DMS79 (cell line): ENCODE measurements at regions not wholly inside any gene's neighbourhood (a gene's known extent, or its start where the extent isn't known, plus 50 kb on each side); places are given as distances from the start of the nearest gene placed in this dataset.

Experiments
- DNase-seq: peaks from one replicate; lab custom pipeline; 2025; lab: John Stamatoyannopoulos, UW

DNA sequence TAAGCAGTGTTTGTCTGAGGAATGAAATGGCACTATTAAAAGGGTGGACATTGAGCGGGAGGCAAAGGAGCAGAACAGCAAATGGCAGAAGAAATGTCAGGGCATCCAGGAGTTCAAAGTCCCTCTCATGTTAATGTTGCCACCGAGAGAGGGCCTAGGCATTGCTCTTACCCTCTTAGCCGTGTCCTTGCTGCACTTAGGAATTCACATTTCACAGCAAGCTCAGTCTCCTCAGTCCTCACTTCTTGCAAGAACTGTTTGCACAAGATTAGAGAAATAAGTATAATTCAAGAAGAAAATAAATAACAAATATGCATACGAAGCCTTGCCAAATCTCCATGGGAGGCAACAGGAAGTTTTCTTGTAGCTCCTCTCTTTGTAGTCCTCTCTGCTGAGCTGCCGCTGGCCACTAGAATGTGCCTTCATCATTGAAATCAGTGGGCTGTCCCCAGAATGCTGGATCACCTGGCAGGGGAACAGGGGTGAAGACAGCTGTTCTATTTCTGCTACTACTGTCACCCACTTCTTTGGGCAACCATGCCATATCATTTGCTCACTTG, 205.8 kb downstream of the ZNF326 start:
- no peak for DNase-seq

DNA sequence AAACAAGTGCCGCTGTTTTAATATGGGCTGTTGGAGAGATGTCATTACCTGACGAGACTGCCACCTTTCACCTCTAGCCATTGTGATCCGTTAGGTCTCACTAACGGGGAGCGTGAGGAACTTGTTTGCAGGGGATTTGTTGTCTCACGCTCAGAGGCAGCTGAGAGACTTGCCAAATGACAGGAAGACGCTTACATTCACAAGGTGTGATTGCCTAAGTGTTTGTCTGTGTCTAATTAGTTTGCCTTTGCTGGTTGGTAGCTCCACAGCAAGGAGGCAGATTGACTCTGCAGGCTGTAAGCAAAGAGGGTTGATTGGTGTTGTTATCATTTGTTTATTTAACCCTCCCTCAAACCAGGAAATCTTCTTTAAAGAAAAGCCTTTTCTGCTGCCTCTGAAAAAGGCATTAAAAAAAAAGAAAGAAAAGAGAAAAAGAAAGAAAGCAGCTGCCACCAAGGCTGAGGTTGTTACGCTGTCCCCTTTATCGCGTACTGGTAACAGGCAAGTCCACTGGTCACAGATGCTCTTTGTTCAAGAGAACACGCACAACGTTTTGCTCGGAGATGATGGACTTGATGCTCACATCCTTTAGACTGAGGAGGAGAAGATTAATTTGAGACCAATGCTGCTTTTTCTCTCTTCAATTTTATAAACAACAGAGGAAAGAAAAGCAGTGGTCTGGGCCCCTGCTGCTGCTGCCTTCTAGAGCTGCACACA, 203.9 kb downstream of the ZNF326 start:
- DNase-seq: no peak

DNA sequence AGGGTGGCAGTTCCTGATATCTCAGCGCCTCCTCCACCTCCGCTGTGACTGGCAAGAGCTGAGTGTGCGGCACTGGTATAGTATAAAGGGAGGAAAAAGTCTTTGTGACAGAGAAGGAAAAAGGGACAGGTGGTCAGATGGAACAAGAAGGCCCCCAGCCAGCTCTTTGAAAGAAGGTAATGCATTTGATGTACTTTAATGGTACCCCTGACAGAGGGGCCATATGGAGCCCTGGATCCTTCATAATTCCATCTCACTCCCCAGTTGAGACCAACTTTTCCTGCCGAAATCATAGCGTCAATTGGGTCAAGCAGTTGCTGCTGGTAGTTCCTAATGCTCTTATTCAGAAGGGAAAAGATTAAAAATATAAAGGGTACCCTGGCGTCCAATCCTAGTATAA, 198.2 kb downstream of the ZNF326 start:
- DNase-seq: no peak

DNA sequence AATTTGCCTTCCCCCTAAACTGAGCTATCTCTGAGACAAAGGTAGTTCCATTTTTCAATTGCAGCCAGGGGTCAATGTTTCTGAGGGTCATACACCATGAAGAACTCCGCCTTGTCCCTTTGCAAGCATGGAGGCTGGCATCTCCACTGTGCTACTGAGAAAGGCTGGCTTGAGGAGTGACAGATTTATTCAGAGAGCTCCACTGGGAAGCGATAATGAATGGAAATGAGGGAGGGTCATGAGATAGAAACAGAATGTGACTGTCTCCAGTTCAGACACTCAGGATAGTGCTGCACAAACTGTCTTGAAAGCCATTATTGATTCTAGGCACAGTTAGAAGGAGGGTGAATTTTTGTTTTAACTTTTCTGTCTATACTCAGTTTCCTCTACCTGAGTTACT, 197.5 kb downstream of the ZNF326 start:
- no peak for DNase-seq

DNA sequence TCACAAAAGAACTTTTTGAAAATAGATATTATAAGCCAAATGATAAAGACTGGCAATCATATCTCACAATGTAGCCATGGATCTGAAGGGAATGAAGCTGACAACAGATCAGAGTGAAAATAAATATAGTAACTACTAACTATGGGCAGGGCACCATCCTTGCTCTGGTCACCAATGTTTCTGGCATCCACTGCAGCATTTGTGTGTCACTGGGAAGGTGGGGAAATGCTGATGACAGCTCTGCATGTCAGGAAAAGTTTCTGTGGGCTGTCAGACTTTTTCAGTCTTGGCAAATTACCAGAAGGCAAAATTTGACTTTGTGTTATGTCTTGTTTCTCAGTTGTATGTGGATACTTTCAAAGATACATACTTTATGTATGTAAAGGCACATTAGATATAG, 195.6 kb downstream of the ZNF326 start:
- DNase-seq: no peak

DNA sequence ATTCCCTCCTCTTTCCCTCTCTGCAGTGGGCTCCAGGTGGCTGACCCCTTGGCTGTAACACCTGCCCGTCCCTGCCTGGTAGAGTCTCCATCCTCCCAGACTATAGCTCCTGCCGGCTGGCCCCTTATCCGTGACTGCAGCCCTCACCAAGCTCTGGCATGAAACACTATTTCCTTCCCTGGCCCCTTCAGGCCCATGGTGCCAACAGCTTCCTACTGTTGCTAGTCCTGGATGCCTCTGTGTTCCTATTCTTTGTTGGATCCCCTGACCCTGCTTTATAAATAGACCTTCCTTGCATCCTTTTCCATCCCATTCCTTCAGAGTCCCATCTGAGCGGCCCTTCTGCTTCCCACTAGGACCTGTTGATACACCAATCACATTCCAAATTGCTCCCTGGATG, 195.0 kb downstream of the ZNF326 start:
- DNase-seq: no peak

DNA sequence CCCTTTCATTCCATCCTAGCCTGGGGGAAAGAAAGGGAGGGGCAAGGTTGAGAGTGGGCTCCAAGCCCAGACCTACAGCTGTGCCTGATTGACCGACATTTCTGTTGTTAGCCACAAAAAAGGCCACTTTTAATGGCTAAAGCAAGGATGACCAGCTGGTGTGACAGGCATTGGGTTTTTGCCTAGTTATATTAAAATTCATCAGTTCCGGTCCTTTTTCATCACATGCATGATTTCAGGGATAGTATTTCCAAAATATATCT, 192.3 kb downstream of the ZNF326 start:
- DNase-seq: no peak

DNA sequence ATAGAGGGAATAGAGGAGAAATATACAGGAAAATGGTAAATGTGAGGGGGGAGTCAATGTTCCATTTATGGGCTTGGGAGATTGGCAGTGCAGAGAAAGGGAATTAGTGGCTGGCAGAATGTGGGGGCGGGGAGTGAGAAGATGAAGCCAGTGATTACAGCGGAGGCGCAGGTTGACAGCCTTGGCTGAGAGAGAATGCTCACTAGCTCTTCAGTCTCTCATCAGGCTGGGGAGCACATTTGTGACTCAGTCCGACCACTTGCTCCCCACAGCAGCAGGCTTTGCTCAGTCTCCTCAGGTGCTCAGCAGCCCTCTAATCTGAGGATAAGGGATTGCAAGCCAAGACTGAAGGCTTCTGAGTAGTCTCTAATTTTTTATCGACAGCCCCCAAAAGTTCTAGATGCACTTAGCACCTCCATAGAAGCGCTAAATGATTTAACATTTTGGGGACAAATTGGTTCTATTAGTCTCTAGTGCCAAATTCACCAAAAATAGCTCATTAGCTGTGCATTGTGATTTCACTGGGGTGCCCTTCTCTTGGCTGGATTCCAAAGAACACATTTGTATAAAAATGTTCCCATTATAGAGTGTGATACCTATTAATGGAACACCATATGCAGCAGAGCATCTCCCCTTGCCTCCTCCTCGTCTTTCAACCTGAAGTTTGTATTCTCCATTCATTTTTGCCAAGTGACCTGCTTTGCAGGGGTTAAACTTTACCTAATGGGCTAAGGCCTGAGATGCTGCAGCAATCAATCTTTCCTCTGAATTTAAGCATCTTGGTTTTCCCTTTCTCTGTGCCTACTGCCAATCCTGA, 191.8 kb downstream of the ZNF326 start:
- no peak for DNase-seq

DNA sequence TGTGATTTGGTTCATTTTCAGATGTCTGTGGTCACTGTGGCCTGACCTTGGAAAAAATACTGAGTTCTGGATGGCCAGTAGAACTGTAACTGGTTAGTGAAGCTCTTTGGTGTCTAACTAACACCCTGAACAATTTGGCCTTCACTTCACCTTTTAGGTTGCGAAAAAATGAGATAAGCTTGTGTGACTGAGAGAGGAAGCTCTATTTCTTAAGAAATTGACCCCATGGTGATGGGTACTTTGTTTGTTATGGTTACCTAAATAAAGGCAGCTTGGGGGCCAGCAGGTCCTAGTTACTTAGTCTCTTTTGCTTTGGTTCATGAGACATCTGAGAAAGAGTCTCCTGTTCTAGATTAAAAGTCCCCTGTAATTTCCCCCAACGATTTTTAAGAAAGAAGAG, 181.6 kb downstream of the ZNF326 start:
- no peak for DNase-seq

DNA sequence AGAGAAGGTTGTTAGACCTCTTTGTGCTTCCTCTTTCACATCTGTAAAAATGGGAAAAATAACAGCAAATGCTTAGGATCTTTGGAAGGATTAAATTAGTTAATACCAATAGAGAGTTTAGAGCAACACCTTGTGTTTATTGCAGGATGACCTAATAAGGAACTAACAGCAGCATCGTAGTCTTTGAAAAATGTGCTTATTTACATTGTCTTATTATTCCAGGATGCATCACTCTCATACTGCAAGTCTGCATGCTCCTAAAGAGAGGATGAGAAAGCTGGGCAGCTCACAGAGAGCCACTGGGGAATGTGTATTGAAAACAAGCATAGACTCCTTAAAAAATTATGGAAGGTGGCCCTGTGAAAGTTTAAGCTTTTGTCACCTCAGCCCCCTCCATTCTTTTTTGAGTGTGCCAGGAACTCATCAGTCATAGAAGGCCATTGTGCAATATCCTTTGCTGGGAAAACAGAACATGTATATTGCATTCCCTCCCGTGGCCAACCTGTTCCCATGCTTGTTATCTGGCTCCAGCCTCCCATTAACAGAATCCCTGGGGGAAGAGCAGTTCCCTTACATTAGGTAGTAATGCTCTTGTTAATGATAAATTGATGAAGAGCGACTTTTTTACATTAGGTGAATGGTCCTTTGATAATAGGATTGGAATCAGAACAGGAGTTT, 180.7 kb downstream of the ZNF326 start:
- no peak for DNase-seq

DNA sequence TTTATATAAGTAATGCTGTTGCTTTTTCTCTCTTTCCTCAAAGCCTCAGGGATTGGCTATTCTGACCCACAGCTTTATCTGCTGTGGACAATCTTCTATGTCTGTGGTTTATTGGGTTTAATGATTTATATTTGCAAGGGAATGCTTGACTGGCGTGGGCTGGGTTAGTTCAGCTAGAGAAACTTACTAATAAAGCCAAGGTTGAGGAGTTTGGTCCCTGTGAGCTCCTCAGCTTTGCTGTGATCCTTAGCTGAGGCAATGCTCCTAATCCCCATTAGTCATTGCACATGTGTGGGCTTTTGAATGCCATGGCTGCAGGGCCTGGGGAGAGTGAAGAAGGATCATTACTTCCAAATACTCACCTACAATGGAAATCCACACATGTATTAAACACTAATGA, 179.3 kb downstream of the ZNF326 start:
- no peak for DNase-seq

DNA sequence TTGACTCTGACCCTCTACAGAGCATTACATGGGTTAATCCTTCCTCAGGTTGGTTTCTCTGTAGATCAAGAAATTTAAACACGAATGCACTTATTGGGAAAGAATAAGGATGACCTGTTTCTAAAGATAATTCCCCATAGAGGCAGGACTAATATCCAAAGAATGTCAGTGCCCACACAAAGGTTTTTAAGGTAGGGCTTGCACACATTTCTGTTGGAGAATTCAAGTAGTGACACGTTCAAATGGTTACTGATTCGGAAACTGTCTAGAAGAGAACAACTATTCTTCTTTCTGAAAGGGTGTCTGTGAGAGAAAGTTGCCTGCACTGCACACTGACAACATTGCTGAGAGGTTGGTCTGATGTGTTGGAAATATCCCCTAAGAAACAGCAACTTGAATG, 167.3 kb downstream of the ZNF326 start:
- no peak for DNase-seq

DNA sequence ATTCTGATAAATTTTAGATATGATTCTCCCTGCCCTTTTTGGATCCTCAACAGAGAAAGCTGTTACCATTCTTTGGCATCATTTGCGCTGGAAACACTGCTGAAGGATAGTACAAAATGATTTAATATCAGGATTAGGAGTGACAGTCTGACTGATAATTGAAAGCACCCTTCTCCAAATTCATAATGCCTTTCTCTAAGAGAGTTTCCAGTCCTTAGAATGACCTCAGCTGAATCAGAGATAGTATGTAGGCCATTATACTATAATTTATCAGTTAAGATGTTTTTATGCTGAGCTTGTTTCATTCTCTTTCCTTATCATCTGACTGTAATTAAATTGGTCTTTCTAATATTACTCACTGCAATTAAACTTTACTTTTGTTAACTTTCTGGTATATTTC, 166.7 kb downstream of the ZNF326 start:
- DNase-seq: no peak

DNA sequence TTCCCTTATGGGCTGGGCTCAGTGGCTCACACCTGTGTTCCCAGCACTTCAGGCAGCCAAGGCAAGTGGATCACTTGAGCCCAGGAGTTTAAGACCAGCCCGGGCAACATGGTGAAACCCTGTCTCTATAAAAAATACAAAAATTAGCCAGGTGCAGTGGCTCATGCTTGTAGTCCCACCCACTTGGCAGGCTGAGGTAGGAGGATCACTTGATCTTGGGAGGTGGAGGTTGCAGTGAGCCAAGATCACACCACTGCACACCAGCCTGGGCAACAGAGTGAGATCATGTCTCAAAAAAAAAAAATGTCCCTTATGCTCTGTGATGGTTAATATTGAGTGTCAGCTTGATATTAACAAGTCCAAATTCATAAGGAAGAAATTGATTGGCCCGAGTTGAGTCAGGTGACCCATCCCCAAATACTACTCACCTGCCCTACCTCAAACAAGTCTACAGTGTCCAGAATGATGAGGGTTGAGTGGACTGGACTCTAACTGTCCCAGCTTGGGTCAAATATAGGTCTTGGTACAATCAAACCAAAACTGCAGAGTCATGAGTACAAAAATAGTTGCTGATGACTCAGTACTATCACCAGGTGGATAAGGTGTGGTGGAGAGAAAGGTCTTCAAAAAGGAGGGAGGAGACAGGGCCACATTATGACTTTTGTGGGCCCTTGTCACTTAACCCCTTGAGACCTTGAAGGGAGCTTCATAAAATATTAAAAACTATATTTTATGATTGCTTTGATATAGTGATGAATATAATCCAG, 161.0 kb downstream of the ZNF326 start:
- no peak for DNase-seq

DNA sequence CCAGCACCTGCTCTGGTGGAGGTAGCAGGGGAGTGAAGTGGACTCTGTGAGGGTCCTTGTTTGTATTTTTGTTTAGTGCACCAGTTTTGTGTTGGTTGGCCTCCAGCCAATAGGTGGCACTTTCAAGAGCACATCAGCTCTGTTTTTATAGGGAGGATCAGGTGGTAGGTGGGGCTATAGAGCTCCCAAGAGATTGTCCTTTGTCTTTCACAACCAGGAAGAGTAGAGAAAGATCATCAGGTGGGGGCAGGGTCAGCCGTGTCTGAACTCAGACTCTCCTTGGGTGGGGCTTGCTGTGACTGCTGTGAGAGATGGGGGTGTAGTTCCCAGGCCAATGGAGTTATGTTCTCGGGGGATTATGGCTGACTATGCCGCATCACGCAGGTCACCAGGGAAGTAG, 159.8 kb downstream of the ZNF326 start:
- no peak for DNase-seq

DNA sequence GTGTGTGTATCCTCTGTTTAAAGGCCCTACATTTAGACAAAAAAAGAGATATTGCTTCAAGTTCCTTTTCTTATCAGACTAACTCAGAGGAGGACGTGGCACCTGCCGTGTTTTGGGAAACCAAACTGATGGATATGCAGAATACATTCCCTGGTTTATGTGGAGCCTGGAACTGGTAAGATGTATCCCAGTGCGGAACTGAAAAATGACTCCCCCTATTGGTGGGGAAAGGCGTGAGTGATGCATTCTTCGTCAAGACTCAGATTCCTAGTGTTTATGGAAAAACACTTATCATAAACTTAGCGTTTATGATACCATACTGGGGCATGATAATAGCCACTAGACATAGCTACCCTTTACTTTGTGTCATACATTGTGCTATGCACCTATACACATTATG, 154.2 kb downstream of the ZNF326 start:
- no peak for DNase-seq

DNA sequence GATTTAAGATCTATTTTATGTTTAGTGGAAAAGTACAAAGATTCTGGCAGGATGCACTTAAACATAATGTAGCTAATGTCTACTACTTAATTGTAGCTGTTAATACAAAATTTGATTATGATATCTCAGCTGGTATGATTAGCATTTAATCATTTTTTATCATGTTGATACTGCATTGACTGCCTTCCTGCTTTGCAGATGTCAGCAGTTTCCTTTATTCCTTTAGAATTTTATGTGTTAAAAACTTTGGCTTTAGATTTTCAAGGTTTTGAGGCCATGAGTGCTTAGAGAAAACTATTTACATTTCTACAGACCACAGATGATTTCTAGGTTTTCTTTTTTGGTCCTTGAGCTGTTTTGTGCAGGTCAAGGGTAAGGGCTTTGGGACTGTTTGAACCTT, 152.2 kb downstream of the ZNF326 start:
- no peak for DNase-seq

DNA sequence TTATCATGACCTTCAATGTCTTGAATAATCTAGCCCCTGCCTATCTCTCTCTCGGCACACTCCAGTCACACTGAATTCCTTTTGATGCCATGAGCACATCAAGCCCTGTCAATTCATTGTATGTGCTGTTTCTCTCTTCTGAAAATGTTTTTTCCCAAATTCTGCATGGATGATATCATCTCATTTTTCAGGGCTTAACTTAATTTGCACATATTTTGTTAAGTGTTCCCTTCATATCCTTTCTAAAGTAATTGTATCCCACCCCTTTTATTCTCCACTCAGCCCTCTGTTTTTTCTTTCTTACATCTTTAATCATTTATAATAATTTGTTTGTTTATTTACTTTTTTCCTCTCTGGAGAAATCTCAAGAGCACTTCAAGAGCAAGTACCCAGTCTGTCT, 149.9 kb downstream of the ZNF326 start:
- DNase-seq: peak; percentile 41

DNA sequence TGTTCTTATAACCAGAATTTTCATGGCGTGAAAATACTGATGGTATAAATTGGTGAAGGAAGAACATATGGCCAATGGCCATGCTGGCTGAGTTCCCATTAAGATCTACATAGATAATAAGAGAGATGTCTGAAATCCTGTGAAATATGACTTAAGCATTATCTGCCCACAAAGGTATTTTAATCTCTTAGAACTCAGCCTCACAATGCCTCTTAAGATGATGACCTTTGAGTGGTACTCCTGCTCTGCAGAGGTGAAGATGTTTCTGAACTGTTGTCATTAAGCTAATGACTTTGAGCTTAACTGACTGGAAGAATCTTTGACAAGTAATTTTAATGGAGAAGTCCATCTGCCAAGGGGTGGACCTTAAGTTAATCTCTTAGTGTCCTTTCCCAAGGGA, 148.7 kb downstream of the ZNF326 start:
- no peak for DNase-seq

DNA sequence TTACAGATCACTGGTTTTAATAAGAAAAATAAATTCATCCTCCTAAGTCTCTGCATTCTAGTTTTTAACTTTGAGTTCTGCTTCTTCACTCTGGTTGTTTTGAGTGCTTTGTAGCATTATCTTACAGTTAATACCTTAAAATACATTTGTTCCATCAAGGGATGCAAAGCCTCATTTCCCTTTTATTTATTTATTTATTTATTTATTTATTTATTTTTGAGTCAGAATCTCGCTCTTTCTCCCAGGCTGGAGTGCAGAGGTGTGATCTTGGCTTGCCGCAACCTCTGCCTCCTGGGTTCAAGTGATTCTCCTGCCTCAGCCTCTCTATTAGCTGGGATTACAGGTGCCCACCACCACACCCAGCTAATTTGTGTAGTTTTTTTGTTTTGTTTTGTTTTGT, 147.8 kb downstream of the ZNF326 start:
- no peak for DNase-seq

DNA sequence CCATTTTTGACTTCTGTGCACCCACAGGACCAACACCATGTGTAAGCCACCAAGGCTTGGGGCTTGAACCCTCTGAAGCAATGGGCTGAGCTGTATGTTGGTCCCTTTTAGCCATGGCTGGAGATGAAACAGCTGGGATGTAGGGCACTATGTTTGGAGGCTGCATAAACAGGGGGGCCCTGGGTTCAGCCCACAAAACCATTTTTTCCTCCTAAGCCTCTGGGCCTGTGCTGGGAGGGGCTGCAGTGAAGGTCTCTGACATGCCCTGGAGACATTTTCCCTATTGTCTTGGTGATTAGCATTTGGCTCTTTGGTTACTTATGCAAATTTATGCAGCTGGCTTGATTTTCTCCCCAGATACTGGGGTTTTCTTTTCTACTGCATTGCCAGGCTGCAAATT, 144.9 kb downstream of the ZNF326 start:
- DNase-seq: no peak

DNA sequence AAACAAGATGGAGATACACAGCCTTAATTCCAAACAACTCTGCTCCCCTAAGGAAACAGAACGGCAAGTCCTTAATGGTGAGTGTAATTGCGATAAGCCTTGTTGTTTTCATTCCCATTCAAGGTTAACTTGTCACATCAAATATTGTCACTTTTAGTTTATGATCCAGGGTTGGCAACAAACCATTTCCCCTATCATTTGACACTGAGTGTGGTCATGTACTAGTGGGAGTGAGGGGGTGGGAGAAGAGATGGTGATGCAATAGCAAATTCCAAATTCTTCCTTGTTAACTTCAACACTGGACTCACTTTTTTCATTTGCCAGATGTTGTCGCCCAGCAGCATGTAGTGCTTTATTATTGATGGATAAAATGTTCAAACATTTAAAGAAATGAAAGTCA, 140.4 kb downstream of the ZNF326 start:
- no peak for DNase-seq
